ENCODE measurements at regions not wholly inside any gene's neighbourhood (a gene's known extent, or its start where the extent isn't known, plus 50 kb on each side); places are given as distances from the start of the nearest gene placed in this dataset.

- WGBS (ENCODE audit: insufficient coverage): 95% methylated on average over 4 of the region's 8 CpGs
- H3K36me3 ChIP-seq (ENCODE audit: control insufficient read depth, insufficient read depth, low read length): no peaks in the 10 kb centered on the region
- H3K4me3 ChIP-seq (ENCODE audit: low read length): no peak overlapping the region
- H3K27me3 ChIP-seq (ENCODE audit: control insufficient read depth, insufficient read depth, low read length): no peaks in the 10 kb centered on the region
- H3K9me3 ChIP-seq (replicated peaks; ENCODE audit: control insufficient read depth, low read depth, low read length): no peaks in the 10 kb centered on the region
- H3K27ac ChIP-seq (ENCODE audit: low read length): no peak overlapping the region
- no peak for DNase-seq
- H3K4me1 ChIP-seq (ENCODE audit: control insufficient read depth, insufficient read depth, low read length): peaks cover 23% of the 10 kb centered on the region
Observed at GRCh38 chr2:100739735-100740432, 80.1 kb upstream of the NPAS2 start.

- no CpG with 5 or more reads among the region's 1 CpG for WGBS (ENCODE audit: insufficient coverage)
Observed at GRCh38 chr2:100741880-100742276, 78.1 kb upstream of the NPAS2 start.

GRCh38 chr2:100742277-100743254, 77.4 kb upstream of the NPAS2 start:
- no peaks in the 10 kb centered on the region for H3K9me3 ChIP-seq (replicated peaks; ENCODE audit: control insufficient read depth, low read depth, low read length)
- WGBS (ENCODE audit: insufficient coverage): 17% methylated on average over 2 of the region's 12 CpGs
- H3K4me3 ChIP-seq (ENCODE audit: low read length): no peak overlapping the region
- no peaks in the 10 kb centered on the region for H3K36me3 ChIP-seq (ENCODE audit: control insufficient read depth, insufficient read depth, low read length)
- peaks cover 27% of the 10 kb centered on the region for H3K4me1 ChIP-seq (ENCODE audit: control insufficient read depth, insufficient read depth, low read length)
- peak; percentile 97 for DNase-seq
- no peaks in the 10 kb centered on the region for H3K27me3 ChIP-seq (ENCODE audit: control insufficient read depth, insufficient read depth, low read length)
- H3K27ac ChIP-seq (ENCODE audit: low read length): peak overlapping the region; percentile 91

More at GRCh38 chr2:100741880-100742276, 78.1 kb upstream of the NPAS2 start:
- H3K9me3 ChIP-seq (replicated peaks; ENCODE audit: control insufficient read depth, low read depth, low read length): no peaks in the 10 kb centered on the region
- no peaks in the 10 kb centered on the region for H3K36me3 ChIP-seq (ENCODE audit: control insufficient read depth, insufficient read depth, low read length)
- peaks cover 27% of the 10 kb centered on the region for H3K4me1 ChIP-seq (ENCODE audit: control insufficient read depth, insufficient read depth, low read length)
- no peak for DNase-seq
- H3K4me3 ChIP-seq (ENCODE audit: low read length): no peak overlapping the region
- H3K27ac ChIP-seq (ENCODE audit: low read length): peak overlapping the region; percentile 91
- no peaks in the 10 kb centered on the region for H3K27me3 ChIP-seq (ENCODE audit: control insufficient read depth, insufficient read depth, low read length)

GRCh38 chr2:100743741-100744140, 76.2 kb upstream of the NPAS2 start:
- H3K27me3 ChIP-seq (ENCODE audit: control insufficient read depth, insufficient read depth, low read length): no peaks in the 10 kb centered on the region
- WGBS (ENCODE audit: insufficient coverage): 17% methylated on average over 2 of the region's 5 CpGs
- peaks cover 27% of the 10 kb centered on the region for H3K4me1 ChIP-seq (ENCODE audit: control insufficient read depth, insufficient read depth, low read length)
- H3K9me3 ChIP-seq (replicated peaks; ENCODE audit: control insufficient read depth, low read depth, low read length): no peaks in the 10 kb centered on the region
- H3K27ac ChIP-seq (ENCODE audit: low read length): peak overlapping the region; percentile 66
- no peaks in the 10 kb centered on the region for H3K36me3 ChIP-seq (ENCODE audit: control insufficient read depth, insufficient read depth, low read length)
- peak; percentile 76 for DNase-seq
- no peak overlapping the region for H3K4me3 ChIP-seq (ENCODE audit: low read length)

GRCh38 chr2:100744184-100744583, 75.8 kb upstream of the NPAS2 start:
- Histone ChIP-seq H3K27ac (ENCODE audit: low read length) (peak overlapping the region; percentile 66), H3K36me3 (ENCODE audit: control insufficient read depth, insufficient read depth, low read length) (no peaks in the 10 kb centered on the region), H3K9me3 (replicated peaks; ENCODE audit: control insufficient read depth, low read depth, low read length) (no peaks in the 10 kb centered on the region), H3K27me3 (ENCODE audit: control insufficient read depth, insufficient read depth, low read length) (no peaks in the 10 kb centered on the region), H3K4me3 (ENCODE audit: low read length) (no peak overlapping the region), H3K4me1 (ENCODE audit: control insufficient read depth, insufficient read depth, low read length) (peaks cover 27% of the 10 kb centered on the region)
- WGBS (ENCODE audit: insufficient coverage): 68% methylated on average over 11 of the region's 11 CpGs
- peak; percentile 32 for DNase-seq

- Histone ChIP-seq H3K36me3 (ENCODE audit: control insufficient read depth, insufficient read depth, low read length) (no peaks in the 10 kb centered on the region), H3K4me1 (ENCODE audit: control insufficient read depth, insufficient read depth, low read length) (peaks cover 27% of the 10 kb centered on the region), H3K27me3 (ENCODE audit: control insufficient read depth, insufficient read depth, low read length) (no peaks in the 10 kb centered on the region), H3K27ac (ENCODE audit: low read length) (no peak overlapping the region), H3K9me3 (replicated peaks; ENCODE audit: control insufficient read depth, low read depth, low read length) (no peaks in the 10 kb centered on the region), H3K4me3 (ENCODE audit: low read length) (no peak overlapping the region)
- WGBS (ENCODE audit: insufficient coverage): 43% methylated on average over 3 of the region's 5 CpGs
- peak; percentile 31 for DNase-seq
Observed at GRCh38 chr2:100744589-100744988, 75.3 kb upstream of the NPAS2 start.

GRCh38 chr2:100745604-100746003, 74.3 kb upstream of the NPAS2 start:
- Histone ChIP-seq H3K27ac (ENCODE audit: low read length) (no peak overlapping the region), H3K4me3 (ENCODE audit: low read length) (no peak overlapping the region), H3K9me3 (replicated peaks; ENCODE audit: control insufficient read depth, low read depth, low read length) (no peaks in the 10 kb centered on the region), H3K36me3 (ENCODE audit: control insufficient read depth, insufficient read depth, low read length) (no peaks in the 10 kb centered on the region), H3K27me3 (ENCODE audit: control insufficient read depth, insufficient read depth, low read length) (no peaks in the 10 kb centered on the region), H3K4me1 (ENCODE audit: control insufficient read depth, insufficient read depth, low read length) (peaks cover 27% of the 10 kb centered on the region)
- DNase-seq: no peak
- WGBS (ENCODE audit: insufficient coverage): 64% methylated on average over 4 of the region's 5 CpGs

- H3K4me1 ChIP-seq (ENCODE audit: control insufficient read depth, insufficient read depth, low read length): peaks cover 23% of the 10 kb centered on the region
- H3K36me3 ChIP-seq (ENCODE audit: control insufficient read depth, insufficient read depth, low read length): no peaks in the 10 kb centered on the region
- no peaks in the 10 kb centered on the region for H3K27me3 ChIP-seq (ENCODE audit: control insufficient read depth, insufficient read depth, low read length)
- no peaks in the 10 kb centered on the region for H3K9me3 ChIP-seq (replicated peaks; ENCODE audit: control insufficient read depth, low read depth, low read length)
- no peak for DNase-seq
- H3K4me3 ChIP-seq (ENCODE audit: low read length): no peak overlapping the region
- H3K27ac ChIP-seq (ENCODE audit: low read length): no peak overlapping the region
- WGBS (ENCODE audit: insufficient coverage): no CpG with 5 or more reads among the region's 2 CpGs
Observed at GRCh38 chr2:100747551-100747950, 72.4 kb upstream of the NPAS2 start.

GRCh38 chr2:100747996-100748615, 71.8 kb upstream of the NPAS2 start:
- WGBS (ENCODE audit: insufficient coverage): no CpG with 5 or more reads among the region's 5 CpGs
- no peak overlapping the region for H3K4me3 ChIP-seq (ENCODE audit: low read length)
- H3K27me3 ChIP-seq (ENCODE audit: control insufficient read depth, insufficient read depth, low read length): no peaks in the 10 kb centered on the region
- H3K9me3 ChIP-seq (replicated peaks; ENCODE audit: control insufficient read depth, low read depth, low read length): no peaks in the 10 kb centered on the region
- no peaks in the 10 kb centered on the region for H3K36me3 ChIP-seq (ENCODE audit: control insufficient read depth, insufficient read depth, low read length)
- no peak overlapping the region for H3K27ac ChIP-seq (ENCODE audit: low read length)
- peaks cover 17% of the 10 kb centered on the region for H3K4me1 ChIP-seq (ENCODE audit: control insufficient read depth, insufficient read depth, low read length)
- no peak for DNase-seq

GRCh38 chr2:100748673-100749072, 71.3 kb upstream of the NPAS2 start:
- no peaks in the 10 kb centered on the region for H3K9me3 ChIP-seq (replicated peaks; ENCODE audit: control insufficient read depth, low read depth, low read length)
- no peaks in the 10 kb centered on the region for H3K27me3 ChIP-seq (ENCODE audit: control insufficient read depth, insufficient read depth, low read length)
- H3K36me3 ChIP-seq (ENCODE audit: control insufficient read depth, insufficient read depth, low read length): no peaks in the 10 kb centered on the region
- H3K27ac ChIP-seq (ENCODE audit: low read length): no peak overlapping the region
- DNase-seq: no peak
- H3K4me1 ChIP-seq (ENCODE audit: control insufficient read depth, insufficient read depth, low read length): peaks cover 15% of the 10 kb centered on the region
- no peak overlapping the region for H3K4me3 ChIP-seq (ENCODE audit: low read length)

Measured in muscle of leg (tissue), 3 donors.